WTC11 (cell line): ENCODE measurements at regions not wholly inside any gene's neighbourhood (a gene's known extent, or its start where the extent isn't known, plus 50 kb on each side); places are given as distances from the start of the nearest gene placed in this dataset.

Experiments used
- CREM ChIP-seq: sonication (generic); formaldehyde crosslinking; IDR thresholded peaks from 2 replicates; pipeline ENCODE4 v1.8.1; 2022; ENCODE audit warnings: mild to moderate bottlenecking, missing genetic modification reagents, moderate library complexity
- TF ChIP-seq, protein P1 (sequence below): fragments of 200-600 bp; IDR thresholded peaks from 2 replicates; pipeline ENCODE4 v1.8.0; 2022; ENCODE audit warnings: antibody characterized with exemption
- TF ChIP-seq, protein P2 (sequence below): sonication (generic); formaldehyde crosslinking; IDR thresholded peaks from 2 replicates; pipeline ENCODE4 v1.8.1; 2022; ENCODE audit warnings: low read depth, missing genetic modification reagents, borderline replicate concordance
- TF ChIP-seq, protein P3 (sequence below): sonication (generic); formaldehyde crosslinking; IDR thresholded peaks from 2 replicates; pipeline ENCODE4 v1.8.0; 2022; ENCODE audit warnings: mild to moderate bottlenecking, missing genetic modification reagents

DNA sequence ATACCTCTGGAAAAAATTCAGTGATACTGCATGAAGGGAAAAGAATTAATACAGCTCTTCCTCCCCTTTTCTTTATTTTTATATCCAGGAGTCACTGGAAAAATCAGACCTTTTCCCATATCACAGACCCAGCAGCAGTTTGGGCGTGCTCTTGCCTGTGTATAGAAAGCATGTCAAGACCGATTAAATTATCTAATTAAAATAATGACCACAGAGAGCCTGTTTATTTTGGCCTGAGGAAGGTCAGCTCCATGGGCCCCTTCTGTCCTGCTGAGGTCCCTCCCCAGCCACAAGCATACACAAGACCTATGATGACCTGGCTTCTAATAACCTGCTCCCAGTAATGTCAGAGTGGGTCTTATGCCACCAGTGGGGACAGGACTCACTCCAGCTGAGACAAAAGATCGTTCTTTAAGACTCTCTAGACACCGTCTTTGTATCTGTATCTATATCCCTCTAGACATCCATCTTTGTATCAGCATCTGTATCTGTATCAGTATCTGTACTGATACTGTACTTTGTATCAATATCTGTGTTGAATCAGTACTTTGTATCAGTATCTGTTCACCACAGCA, 147.8 kb downstream of the VAPA start:
- TF ChIP-seq, protein P1, sequence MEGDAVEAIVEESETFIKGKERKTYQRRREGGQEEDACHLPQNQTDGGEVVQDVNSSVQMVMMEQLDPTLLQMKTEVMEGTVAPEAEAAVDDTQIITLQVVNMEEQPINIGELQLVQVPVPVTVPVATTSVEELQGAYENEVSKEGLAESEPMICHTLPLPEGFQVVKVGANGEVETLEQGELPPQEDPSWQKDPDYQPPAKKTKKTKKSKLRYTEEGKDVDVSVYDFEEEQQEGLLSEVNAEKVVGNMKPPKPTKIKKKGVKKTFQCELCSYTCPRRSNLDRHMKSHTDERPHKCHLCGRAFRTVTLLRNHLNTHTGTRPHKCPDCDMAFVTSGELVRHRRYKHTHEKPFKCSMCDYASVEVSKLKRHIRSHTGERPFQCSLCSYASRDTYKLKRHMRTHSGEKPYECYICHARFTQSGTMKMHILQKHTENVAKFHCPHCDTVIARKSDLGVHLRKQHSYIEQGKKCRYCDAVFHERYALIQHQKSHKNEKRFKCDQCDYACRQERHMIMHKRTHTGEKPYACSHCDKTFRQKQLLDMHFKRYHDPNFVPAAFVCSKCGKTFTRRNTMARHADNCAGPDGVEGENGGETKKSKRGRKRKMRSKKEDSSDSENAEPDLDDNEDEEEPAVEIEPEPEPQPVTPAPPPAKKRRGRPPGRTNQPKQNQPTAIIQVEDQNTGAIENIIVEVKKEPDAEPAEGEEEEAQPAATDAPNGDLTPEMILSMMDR, result no peak
- TF ChIP-seq CREM, result no peak
- TF ChIP-seq, protein P2, sequence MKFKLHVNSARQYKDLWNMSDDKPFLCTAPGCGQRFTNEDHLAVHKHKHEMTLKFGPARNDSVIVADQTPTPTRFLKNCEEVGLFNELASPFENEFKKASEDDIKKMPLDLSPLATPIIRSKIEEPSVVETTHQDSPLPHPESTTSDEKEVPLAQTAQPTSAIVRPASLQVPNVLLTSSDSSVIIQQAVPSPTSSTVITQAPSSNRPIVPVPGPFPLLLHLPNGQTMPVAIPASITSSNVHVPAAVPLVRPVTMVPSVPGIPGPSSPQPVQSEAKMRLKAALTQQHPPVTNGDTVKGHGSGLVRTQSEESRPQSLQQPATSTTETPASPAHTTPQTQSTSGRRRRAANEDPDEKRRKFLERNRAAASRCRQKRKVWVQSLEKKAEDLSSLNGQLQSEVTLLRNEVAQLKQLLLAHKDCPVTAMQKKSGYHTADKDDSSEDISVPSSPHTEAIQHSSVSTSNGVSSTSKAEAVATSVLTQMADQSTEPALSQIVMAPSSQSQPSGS (CRISPR knock-in tag), result no peak
- TF ChIP-seq, protein P3, sequence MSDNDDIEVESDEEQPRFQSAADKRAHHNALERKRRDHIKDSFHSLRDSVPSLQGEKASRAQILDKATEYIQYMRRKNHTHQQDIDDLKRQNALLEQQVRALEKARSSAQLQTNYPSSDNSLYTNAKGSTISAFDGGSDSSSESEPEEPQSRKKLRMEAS (CRISPR knock-in tag), result no peak
